ENCODE measurements at regions not wholly inside any gene's neighbourhood (a gene's known extent, or its start where the extent isn't known, plus 50 kb on each side); places are given as distances from the start of the nearest gene placed in this dataset.

GRCh38 chr12:59944177-59944576 lies 348.3 kb downstream of the SLC16A7 start:
- TF ChIP-seq CTCF (IDR thresholded peaks at IDR 0.05; ENCODE audit: borderline replicate concordance, control extremely low read depth, extremely low read depth, insufficient read depth, missing control alignments), result no peak
- DNase-seq (ENCODE audit: low spot score), result no peak
- in situ Hi-C loops (cut with MboI; ENCODE audit: low sequenced_read_pairs, unreplicated experiment), result no loop called here

- in situ Hi-C loops (cut with MboI; ENCODE audit: low sequenced_read_pairs, unreplicated experiment), result no loop called here
- no peak for TF ChIP-seq CTCF (IDR thresholded peaks at IDR 0.05; ENCODE audit: borderline replicate concordance, control extremely low read depth, extremely low read depth, insufficient read depth, missing control alignments)
- DNase-seq (ENCODE audit: low spot score), result no peak
These were observed 350.8 kb downstream of the SLC16A7 start for GRCh38 chr12:59946635-59947034.

DNA sequence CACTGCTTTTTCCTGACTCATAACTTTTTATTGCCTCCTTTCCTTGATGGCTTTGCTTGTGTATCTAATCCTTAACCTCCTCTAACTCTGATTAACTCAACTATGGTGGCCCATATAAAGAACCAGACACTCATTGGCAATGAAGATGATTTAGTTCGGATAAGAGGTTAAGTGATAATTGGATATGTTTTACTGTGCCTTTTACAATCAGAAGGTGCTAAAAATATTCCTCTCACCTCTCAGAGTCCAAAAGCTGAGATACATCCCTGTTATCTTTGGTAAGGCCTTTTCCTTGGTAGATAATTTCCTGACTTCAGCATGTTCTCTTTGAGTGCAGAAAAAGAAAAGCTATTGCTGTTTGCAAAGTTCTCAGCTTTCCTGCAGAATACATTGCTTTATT lies 367.7 kb downstream of the SLC16A7 start:
- no peak for TF ChIP-seq CTCF (IDR thresholded peaks at IDR 0.05; ENCODE audit: borderline replicate concordance, control extremely low read depth, extremely low read depth, insufficient read depth, missing control alignments)
- no peak for DNase-seq (ENCODE audit: low spot score)
- in situ Hi-C loops (cut with MboI; ENCODE audit: low sequenced_read_pairs, unreplicated experiment), result no loop called here

- DNase-seq (ENCODE audit: low spot score), result no peak
- TF ChIP-seq CTCF (IDR thresholded peaks at IDR 0.05; ENCODE audit: borderline replicate concordance, control extremely low read depth, extremely low read depth, insufficient read depth, missing control alignments), result no peak
- in situ Hi-C loops (cut with MboI; ENCODE audit: low sequenced_read_pairs, unreplicated experiment), result no loop called here
These were observed 377.1 kb downstream of the SLC16A7 start for GRCh38 chr12:59972905-59973304.

- no peak for DNase-seq (ENCODE audit: low spot score)
- TF ChIP-seq CTCF (IDR thresholded peaks at IDR 0.05; ENCODE audit: borderline replicate concordance, control extremely low read depth, extremely low read depth, insufficient read depth, missing control alignments), result no peak
- in situ Hi-C loops (cut with MboI; ENCODE audit: low sequenced_read_pairs, unreplicated experiment), result no loop called here
These were observed 377.7 kb downstream of the SLC16A7 start for GRCh38 chr12:59973515-59973914.

DNA sequence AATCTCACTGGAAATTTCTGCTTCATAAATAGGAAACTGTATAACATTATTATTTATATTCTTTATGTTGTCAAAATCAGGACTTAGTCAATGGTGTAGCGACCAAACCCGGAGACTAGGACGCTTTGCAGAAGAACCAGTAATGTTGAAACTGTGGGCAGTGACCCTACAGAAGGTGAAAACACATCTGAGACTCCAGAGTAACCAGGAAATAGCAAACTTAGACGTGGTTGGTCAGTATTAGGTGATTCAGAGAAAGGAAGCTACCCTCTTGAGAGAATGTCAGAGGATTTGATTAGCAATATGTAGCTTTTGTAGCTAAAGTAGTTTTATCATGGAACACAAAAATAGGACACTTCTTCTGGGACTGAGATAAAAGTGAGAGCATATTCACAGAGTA lies 381.9 kb downstream of the SLC16A7 start:
- in situ Hi-C loops (cut with MboI; ENCODE audit: low sequenced_read_pairs, unreplicated experiment), result no loop called here
- TF ChIP-seq CTCF (IDR thresholded peaks at IDR 0.05; ENCODE audit: borderline replicate concordance, control extremely low read depth, extremely low read depth, insufficient read depth, missing control alignments), result no peak
- no peak for DNase-seq (ENCODE audit: low spot score)

DNA sequence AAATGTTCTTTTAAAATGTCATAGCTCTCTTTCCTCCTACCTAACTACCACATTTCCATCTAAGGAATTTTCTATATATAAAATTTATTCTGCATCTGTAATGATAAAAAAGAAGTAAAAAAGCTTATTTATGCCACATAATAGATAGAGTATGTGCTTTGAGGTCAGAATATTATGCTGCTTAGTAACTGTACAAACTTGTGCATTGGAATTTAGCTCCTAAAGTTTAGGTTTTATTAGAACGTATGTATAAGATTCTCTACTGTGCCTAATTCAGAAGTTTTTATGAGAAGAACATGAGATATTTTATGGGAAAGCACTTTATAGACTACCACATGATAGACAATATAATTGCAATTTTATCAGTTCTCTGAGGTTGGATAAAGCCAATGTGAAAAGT lies 384.6 kb downstream of the SLC16A7 start:
- in situ Hi-C loops (cut with MboI; ENCODE audit: low sequenced_read_pairs, unreplicated experiment), result no loop called here
- DNase-seq (ENCODE audit: low spot score), result no peak
- no peak for TF ChIP-seq CTCF (IDR thresholded peaks at IDR 0.05; ENCODE audit: borderline replicate concordance, control extremely low read depth, extremely low read depth, insufficient read depth, missing control alignments)

Data from GM13976 (cell line).